Breast epithelium (tissue), 3 donors: ENCODE measurements at regions not wholly inside any gene's neighbourhood (a gene's known extent, or its start where the extent isn't known, plus 50 kb on each side); places are given as distances from the start of the nearest gene placed in this dataset.

Source experiments
- CTCF ChIP-seq, 3 donors: fragments of 450-650 bp; IDR thresholded peaks; one replicate each; pipeline ENCODE4 v1.5.1; 2016 to 2017; ENCODE audit warnings: antibody characterized with exemption in 3 of 3, mild to moderate bottlenecking in 3 of 3, moderate library complexity in 3 of 3
- POLR2A ChIP-seq: fragments of 450-650 bp; IDR thresholded peaks from one replicate; pipeline ENCODE4 v1.6.1; 2016; ENCODE audit warnings: antibody characterized with exemption, mild to moderate bottlenecking, moderate library complexity
- POLR2AphosphoS5 ChIP-seq, 3 donors: sonication (generic); formaldehyde crosslinking; IDR thresholded peaks; one replicate each; pipeline ENCODE4 v1.6.1; 2017; ENCODE audit warnings: antibody characterized with exemption in 3 of 3

GRCh38 chr14:101125313-101125712 lies 221.8 kb upstream of the RTL1 start:
- TF ChIP-seq POLR2A (no peak), POLR2AphosphoS5 (IDR thresholded peaks at IDR 0.05) (no peak), CTCF (IDR thresholded peaks at IDR 0.05) (no peak)
